OCI-LY3 (cell line): ENCODE measurements at regions not wholly inside any gene's neighbourhood (a gene's known extent, or its start where the extent isn't known, plus 50 kb on each side); places are given as distances from the start of the nearest gene placed in this dataset.

Experiments
- EZH2phosphoT487 ChIP-seq: fragments of 200-600 bp; shearing (Covaris generic); IDR thresholded peaks from 2 replicates; pipeline ENCODE4 v1.6.1; 2018; ENCODE audit warnings: antibody characterized with exemption, mixed run types, low read depth
- TF ChIP-seq, protein P1 (sequence below): fragments of 200-600, 300-600 bp; sonication (generic); IDR thresholded peaks from 2 replicates; pipeline ENCODE4 v1.5.1; 2014; ENCODE audit warnings: antibody characterized with exemption, low read length, low read depth

- TF ChIP-seq, protein P1, sequence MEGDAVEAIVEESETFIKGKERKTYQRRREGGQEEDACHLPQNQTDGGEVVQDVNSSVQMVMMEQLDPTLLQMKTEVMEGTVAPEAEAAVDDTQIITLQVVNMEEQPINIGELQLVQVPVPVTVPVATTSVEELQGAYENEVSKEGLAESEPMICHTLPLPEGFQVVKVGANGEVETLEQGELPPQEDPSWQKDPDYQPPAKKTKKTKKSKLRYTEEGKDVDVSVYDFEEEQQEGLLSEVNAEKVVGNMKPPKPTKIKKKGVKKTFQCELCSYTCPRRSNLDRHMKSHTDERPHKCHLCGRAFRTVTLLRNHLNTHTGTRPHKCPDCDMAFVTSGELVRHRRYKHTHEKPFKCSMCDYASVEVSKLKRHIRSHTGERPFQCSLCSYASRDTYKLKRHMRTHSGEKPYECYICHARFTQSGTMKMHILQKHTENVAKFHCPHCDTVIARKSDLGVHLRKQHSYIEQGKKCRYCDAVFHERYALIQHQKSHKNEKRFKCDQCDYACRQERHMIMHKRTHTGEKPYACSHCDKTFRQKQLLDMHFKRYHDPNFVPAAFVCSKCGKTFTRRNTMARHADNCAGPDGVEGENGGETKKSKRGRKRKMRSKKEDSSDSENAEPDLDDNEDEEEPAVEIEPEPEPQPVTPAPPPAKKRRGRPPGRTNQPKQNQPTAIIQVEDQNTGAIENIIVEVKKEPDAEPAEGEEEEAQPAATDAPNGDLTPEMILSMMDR = no peak
- no peak for TF ChIP-seq EZH2phosphoT487
Observed at GRCh38 chr13:50361282-50361681, 346.0 kb downstream of the KCNRG start.
